Motor neuron (in vitro differentiated cells): ENCODE measurements at regions not wholly inside any gene's neighbourhood (a gene's known extent, or its start where the extent isn't known, plus 50 kb on each side); places are given as distances from the start of the nearest gene placed in this dataset.
"Not testable (repeated sequence)": the region's sequence is repeated elsewhere in the genome, so short reads cannot be mapped to it uniquely, and the experiment has no call there.

Experiments
- ATAC-seq, 8 experiments: fragments of 200-7000 bp; cut with Tn5 transposase; replicated peaks in 6 of 8; 2 replicates each; pipeline ENCODE4 v1.8.0; 2021; ENCODE audit warnings: mild to moderate bottlenecking in 8 of 8, moderate library complexity in 8 of 8
- H3K27ac ChIP-seq, 2 donors: fragments of 250-450 bp; sonication (Bioruptor Pico); 2 replicates each; pipeline ENCODE4 v1.9.0; 2021; ENCODE audit warnings: antibody characterized with exemption in 2 of 2, mild to moderate bottlenecking in 2 of 2, moderate library complexity in 1 of 2
- H3K4me1 ChIP-seq, 2 donors: fragments of 250-450 bp; sonication (Bioruptor Pico); replicated peaks in 1 of 2; 2 replicates each; pipeline ENCODE4 v1.6.1; 2021; ENCODE audit warnings: antibody characterized with exemption in 2 of 2, mild to moderate bottlenecking in 2 of 2, moderate library complexity in 1 of 2
- H3K4me3 ChIP-seq, 5 donors: fragments of 250-450 bp; sonication (Bioruptor Pico); 2 replicates each; pipeline ENCODE4 v1.9.0; 2021; ENCODE audit warnings: antibody characterized with exemption in 5 of 5, mild to moderate bottlenecking in 5 of 5, moderate library complexity in 4 of 5
- whole genome bisulfite sequencing, 10 experiments: fragments of 450-650 bp; shearing (Covaris generic); methylation state at CpG; one replicate each; pipeline ENCODE4 v1.0.0; 2022; 5-methylcytosine and 5-hydroxymethylcytosine counted together
- in situ Hi-C, 9 experiments: fragments of 400-800 bp; cut with MboI; loops; one replicate each; pipeline ENCODE4 v1.15.0; 2021; ENCODE audit warnings: low sequenced_read_pairs in 9 of 9, low pct_unique_long_range_greater_than_20kb in 2 of 9; ENCODE audit not compliant: unreplicated experiment in 9 of 9

- Histone ChIP-seq H3K4me3 (no peak overlapping the region), H3K27ac (no peak overlapping the region), H3K4me1 (peaks cover 16 to 30% of the 10 kb centered on the region in 2 donors)
- WGBS, 10 experiments = 66 to 100% (median 75%) methylated on average over 1 to 3 of the region's 3 CpGs; no CpG with 5 or more reads in 6 of the 10 experiments
- ATAC-seq = peak in 3 of 8 experiments; percentile 65 to 77 (median 70)
- in situ Hi-C loops = loop anchor here in 1 of 9 experiments (25.0 kb wide), 1 partner anchor 115 kb away; no protein-coding TSS in a partner anchor
These were observed 195.2 kb downstream of the NRP2 start for GRCh38 chr2:205877496-205877895.

GRCh38 chr2:205876127-205876526, 193.8 kb downstream of the NRP2 start:
- peak in 1 of 8 experiments; percentile 28 for ATAC-seq
- Histone ChIP-seq H3K4me1 (peaks cover 16 to 30% of the 10 kb centered on the region in 2 donors), H3K27ac (no peak overlapping the region), H3K4me3 (no peak overlapping the region)
- in situ Hi-C loops = loop anchor here in 1 of 9 experiments (25.0 kb wide), 1 partner anchor 114 kb away; no protein-coding TSS in a partner anchor

- in situ Hi-C loops = no loop called here
- no peak overlapping the region for H3K4me3 ChIP-seq
- peaks cover 9 to 11% of the 10 kb centered on the region in 2 donors for H3K4me1 ChIP-seq
- ATAC-seq = no peak
- H3K27ac ChIP-seq = no peak overlapping the region
These were observed 190.4 kb downstream of the NRP2 start for GRCh38 chr2:205872716-205873115.

- no peak overlapping the region for H3K27ac ChIP-seq
- in situ Hi-C loops = no loop called here
- ATAC-seq = no peak
- H3K4me1 ChIP-seq = peaks cover 3 to 9% of the 10 kb centered on the region in 2 donors
- H3K4me3 ChIP-seq = no peak overlapping the region
These were observed 187.1 kb downstream of the NRP2 start for GRCh38 chr2:205869439-205869838.

GRCh38 chr2:205868773-205869333, 186.6 kb downstream of the NRP2 start:
- peaks cover 3 to 9% of the 10 kb centered on the region in 2 donors for H3K4me1 ChIP-seq
- WGBS, 10 experiments = 0 to 100% (median 86%) methylated on average over 1 to 8 of the region's 8 CpGs; no CpG with 5 or more reads in 1 of the 10 experiments
- in situ Hi-C loops = no loop called here
- H3K4me3 ChIP-seq = no peak overlapping the region
- no peak overlapping the region for H3K27ac ChIP-seq
- peak in 1 of 8 experiments; percentile 50 for ATAC-seq

GRCh38 chr2:205868053-205868452, 185.8 kb downstream of the NRP2 start:
- in situ Hi-C loops = no loop called here
- Histone ChIP-seq H3K27ac (no peak overlapping the region), H3K4me1 (peaks cover 3 to 9% of the 10 kb centered on the region in 2 donors), H3K4me3 (no peak overlapping the region)
- WGBS, 10 experiments = 50 to 80% (median 53%) methylated on average over 1 to 2 of the region's 2 CpGs; no CpG with 5 or more reads in 6 of the 10 experiments
- ATAC-seq = no peak

GRCh38 chr2:205867371-205867770, 185.1 kb downstream of the NRP2 start:
- no peak overlapping the region for H3K4me3 ChIP-seq
- ATAC-seq = no peak
- in situ Hi-C loops = no loop called here
- WGBS, 10 experiments = 20 to 100% (median 83%) methylated on average over 1 to 3 of the region's 3 CpGs; no CpG with 5 or more reads in 3 of the 10 experiments
- peaks cover 3 to 9% of the 10 kb centered on the region in 2 donors for H3K4me1 ChIP-seq
- no peak overlapping the region for H3K27ac ChIP-seq

- ATAC-seq = peak in 7 of 8 experiments; percentile 49 to 80 (median 65)
- Histone ChIP-seq H3K4me3 (no peak overlapping the region), H3K27ac (no peak overlapping the region), H3K4me1 (peaks cover 3 to 9% of the 10 kb centered on the region in 2 donors)
- WGBS, 10 experiments = 0 to 94% (median 67%) methylated on average over 1 to 4 of the region's 7 CpGs; no CpG with 5 or more reads in 2 of the 10 experiments
- in situ Hi-C loops = no loop called here
These were observed 183.7 kb downstream of the NRP2 start for GRCh38 chr2:205865905-205866441.

GRCh38 chr2:205865056-205865455, 182.8 kb downstream of the NRP2 start:
- WGBS, 10 experiments = 60 to 100% (median 92%) methylated on average over 1 to 3 of the region's 3 CpGs; no CpG with 5 or more reads in 1 of the 10 experiments
- in situ Hi-C loops = no loop called here
- ATAC-seq = no peak

GRCh38 chr2:205864491-205864890, 182.2 kb downstream of the NRP2 start:
- in situ Hi-C loops = no loop called here
- 80 to 100% (median 89%) methylated on average over 1 of the region's 1 CpG; no CpG with 5 or more reads in 7 of the 10 experiments for WGBS, 10 experiments
- no peak for ATAC-seq
- Histone ChIP-seq H3K4me3 (no peak overlapping the region), H3K4me1 (peaks cover 3 to 17% of the 10 kb centered on the region in 2 donors), H3K27ac (no peak overlapping the region)

More at GRCh38 chr2:205865056-205865455, 182.8 kb downstream of the NRP2 start:
- Histone ChIP-seq H3K27ac (no peak overlapping the region), H3K4me3 (no peak overlapping the region), H3K4me1 (peaks cover 3 to 17% of the 10 kb centered on the region in 2 donors)

- WGBS, 10 experiments = 60 to 100% (median 100%) methylated on average over 1 to 4 of the region's 4 CpGs; no CpG with 5 or more reads in 1 of the 10 experiments
- ATAC-seq, in situ Hi-C loops, H3K27ac ChIP-seq, H3K4me3 ChIP-seq: not testable (repeated sequence)
- peaks cover 14 to 24% of the 10 kb centered on the region in 2 donors for H3K4me1 ChIP-seq
These were observed 180.5 kb downstream of the NRP2 start for GRCh38 chr2:205862761-205863160.

- WGBS, 10 experiments = 0 to 100% (median 88%) methylated on average over 1 to 7 of the region's 7 CpGs; no CpG with 5 or more reads in 2 of the 10 experiments
- in situ Hi-C loops = no loop called here
- H3K27ac ChIP-seq = no peak overlapping the region
- H3K4me3 ChIP-seq = no peak overlapping the region
- peaks cover 18 to 28% of the 10 kb centered on the region in 2 donors for H3K4me1 ChIP-seq
- no peak for ATAC-seq
These were observed 178.6 kb downstream of the NRP2 start for GRCh38 chr2:205860885-205861284.

- Histone ChIP-seq H3K4me3 (no peak overlapping the region), H3K4me1 (peaks cover 18 to 28% of the 10 kb centered on the region in 2 donors), H3K27ac (no peak overlapping the region)
- ATAC-seq = no peak
- WGBS, 10 experiments = 6 to 80% (median 47%) methylated on average over 3 to 7 of the region's 9 CpGs; no CpG with 5 or more reads in 4 of the 10 experiments
- in situ Hi-C loops = no loop called here
These were observed 177.9 kb downstream of the NRP2 start for GRCh38 chr2:205860181-205860580.
